ENCODE measurements at regions not wholly inside any gene's neighbourhood (a gene's known extent, or its start where the extent isn't known, plus 50 kb on each side); places are given as distances from the start of the nearest gene placed in this dataset.
"Not testable (repeated sequence)": the region's sequence is repeated elsewhere in the genome, so short reads cannot be mapped to it uniquely, and the experiment has no call there.

DNA sequence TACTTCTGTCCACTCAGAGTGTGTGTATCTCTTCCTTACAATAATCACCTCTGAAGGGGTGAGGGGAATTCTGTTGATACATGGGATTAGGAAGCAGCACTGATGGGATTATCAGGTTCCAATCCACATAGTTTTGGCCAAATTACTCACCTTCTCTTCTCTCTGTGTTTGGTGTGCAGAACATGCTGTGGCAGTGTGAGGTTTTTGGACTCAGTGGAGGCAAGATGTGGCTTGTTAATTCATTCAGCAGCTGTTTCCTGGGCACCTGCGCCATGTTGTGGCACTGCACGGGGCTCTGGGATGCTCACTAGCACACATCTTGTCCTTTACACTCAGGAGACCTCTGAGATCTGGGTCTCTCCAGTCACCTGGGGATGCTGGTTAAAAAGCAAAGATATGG, 350.3 kb upstream of the HS6ST1 start:
- TF ChIP-seq, protein P1, sequence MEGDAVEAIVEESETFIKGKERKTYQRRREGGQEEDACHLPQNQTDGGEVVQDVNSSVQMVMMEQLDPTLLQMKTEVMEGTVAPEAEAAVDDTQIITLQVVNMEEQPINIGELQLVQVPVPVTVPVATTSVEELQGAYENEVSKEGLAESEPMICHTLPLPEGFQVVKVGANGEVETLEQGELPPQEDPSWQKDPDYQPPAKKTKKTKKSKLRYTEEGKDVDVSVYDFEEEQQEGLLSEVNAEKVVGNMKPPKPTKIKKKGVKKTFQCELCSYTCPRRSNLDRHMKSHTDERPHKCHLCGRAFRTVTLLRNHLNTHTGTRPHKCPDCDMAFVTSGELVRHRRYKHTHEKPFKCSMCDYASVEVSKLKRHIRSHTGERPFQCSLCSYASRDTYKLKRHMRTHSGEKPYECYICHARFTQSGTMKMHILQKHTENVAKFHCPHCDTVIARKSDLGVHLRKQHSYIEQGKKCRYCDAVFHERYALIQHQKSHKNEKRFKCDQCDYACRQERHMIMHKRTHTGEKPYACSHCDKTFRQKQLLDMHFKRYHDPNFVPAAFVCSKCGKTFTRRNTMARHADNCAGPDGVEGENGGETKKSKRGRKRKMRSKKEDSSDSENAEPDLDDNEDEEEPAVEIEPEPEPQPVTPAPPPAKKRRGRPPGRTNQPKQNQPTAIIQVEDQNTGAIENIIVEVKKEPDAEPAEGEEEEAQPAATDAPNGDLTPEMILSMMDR (IDR thresholded peaks at IDR 0.05; ENCODE audit: low read depth, low read length, missing control alignments), result no peak
- DNase-seq (ENCODE audit: extremely low read depth, low read depth), result no peak
- H3K4me3 ChIP-seq (replicated peaks; ENCODE audit: low read depth, low read length), result no peak overlapping the region

DNA sequence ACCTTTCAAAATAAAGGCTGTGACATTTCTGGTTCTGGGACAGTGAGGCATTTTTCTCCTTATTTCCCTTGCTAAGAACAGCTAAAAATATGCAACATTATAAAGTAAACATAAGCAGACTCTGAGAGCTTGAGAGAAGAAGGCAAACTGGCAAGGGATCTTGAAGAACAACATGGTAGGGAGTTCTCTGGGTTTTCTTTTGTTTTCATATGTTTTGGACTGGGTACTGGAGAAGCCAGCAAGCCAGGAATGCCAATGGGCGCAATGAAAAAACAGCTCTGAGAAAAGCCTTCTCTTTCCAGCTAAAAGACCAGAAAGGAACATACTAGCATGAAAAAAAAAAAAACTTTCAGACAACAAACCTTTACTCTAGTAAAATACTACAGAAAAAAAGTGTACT, 351.4 kb upstream of the HS6ST1 start:
- TF ChIP-seq, protein P1 (IDR thresholded peaks at IDR 0.05; ENCODE audit: low read depth, low read length, missing control alignments), result no peak
- H3K4me3 ChIP-seq (replicated peaks; ENCODE audit: low read depth, low read length), result no peak overlapping the region
- DNase-seq (ENCODE audit: extremely low read depth, low read depth), result no peak

- DNase-seq (ENCODE audit: extremely low read depth, low read depth); H3K4me3 ChIP-seq (replicated peaks; ENCODE audit: low read depth, low read length): not testable (repeated sequence)
Observed at GRCh38 chr2:128671981-128672757, 353.5 kb upstream of the HS6ST1 start.

- DNase-seq (ENCODE audit: extremely low read depth, low read depth), result not testable (repeated sequence)
Observed at GRCh38 chr2:128679680-128680079, 361.0 kb upstream of the HS6ST1 start.

DNA sequence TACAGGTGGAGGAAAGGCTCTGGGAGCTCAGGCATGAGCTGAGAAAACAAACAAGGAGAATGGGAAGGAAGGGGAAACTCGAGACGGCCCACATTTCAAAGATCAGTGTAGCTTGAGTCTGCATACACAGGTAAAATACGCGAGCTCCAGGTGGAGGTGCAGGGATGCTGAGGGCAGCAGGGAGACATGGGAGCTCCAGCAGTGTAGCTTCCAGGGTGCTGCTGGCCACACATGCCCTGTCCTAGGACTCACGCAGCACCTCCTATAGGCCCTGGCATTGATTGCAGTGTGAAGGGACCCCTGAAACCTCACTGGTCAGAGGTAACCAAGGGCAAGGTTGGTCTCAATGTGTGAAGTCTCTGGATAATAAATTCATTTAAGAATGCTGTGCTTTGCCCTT, 362.8 kb upstream of the HS6ST1 start:
- no peak for DNase-seq (ENCODE audit: extremely low read depth, low read depth)
- H3K4me3 ChIP-seq (replicated peaks; ENCODE audit: low read depth, low read length), result no peak overlapping the region
- TF ChIP-seq, protein P1 (IDR thresholded peaks at IDR 0.05; ENCODE audit: low read depth, low read length, missing control alignments), result no peak

More at GRCh38 chr2:128679680-128680079, 361.0 kb upstream of the HS6ST1 start:
- H3K4me3 ChIP-seq (replicated peaks; ENCODE audit: low read depth, low read length), result not testable (repeated sequence)

- TF ChIP-seq, protein P1 (IDR thresholded peaks at IDR 0.05; ENCODE audit: low read depth, low read length, missing control alignments), result no peak
- H3K4me3 ChIP-seq (replicated peaks; ENCODE audit: low read depth, low read length), result no peak overlapping the region
- no peak for DNase-seq (ENCODE audit: extremely low read depth, low read depth)
Observed at GRCh38 chr2:128682266-128682665, 363.6 kb upstream of the HS6ST1 start.

GRCh38 chr2:128682729-128683284, 364.1 kb upstream of the HS6ST1 start:
- TF ChIP-seq, protein P1 (IDR thresholded peaks at IDR 0.05; ENCODE audit: low read depth, low read length, missing control alignments), result no peak
- DNase-seq (ENCODE audit: extremely low read depth, low read depth), result no peak
- no peak overlapping the region for H3K4me3 ChIP-seq (replicated peaks; ENCODE audit: low read depth, low read length)

DNA sequence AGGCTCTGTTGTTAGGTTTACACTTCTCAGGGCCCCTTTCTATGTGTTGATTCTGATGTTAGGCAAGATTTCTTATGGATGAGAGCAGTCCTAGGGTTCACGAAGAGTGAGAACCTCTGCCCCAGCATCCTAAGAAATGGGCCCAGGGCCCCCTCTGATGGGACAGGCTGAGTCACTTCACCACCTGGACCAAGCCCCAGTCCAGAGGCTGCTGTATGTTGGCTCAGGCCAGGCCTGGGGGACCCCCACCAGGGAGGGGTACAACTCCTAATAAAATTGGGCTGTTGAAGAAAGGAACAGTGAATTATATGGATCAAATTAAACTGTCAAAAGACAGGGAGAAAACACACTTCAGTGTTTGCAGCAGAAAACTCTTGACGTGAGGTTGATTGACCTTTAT, 365.9 kb upstream of the HS6ST1 start:
- DNase-seq (ENCODE audit: extremely low read depth, low read depth), result no peak
- no peak overlapping the region for H3K4me3 ChIP-seq (replicated peaks; ENCODE audit: low read depth, low read length)
- TF ChIP-seq, protein P1 (IDR thresholded peaks at IDR 0.05; ENCODE audit: low read depth, low read length, missing control alignments), result no peak
